ENCODE measurements at regions not wholly inside any gene's neighbourhood (a gene's known extent, or its start where the extent isn't known, plus 50 kb on each side); places are given as distances from the start of the nearest gene placed in this dataset.

DNA sequence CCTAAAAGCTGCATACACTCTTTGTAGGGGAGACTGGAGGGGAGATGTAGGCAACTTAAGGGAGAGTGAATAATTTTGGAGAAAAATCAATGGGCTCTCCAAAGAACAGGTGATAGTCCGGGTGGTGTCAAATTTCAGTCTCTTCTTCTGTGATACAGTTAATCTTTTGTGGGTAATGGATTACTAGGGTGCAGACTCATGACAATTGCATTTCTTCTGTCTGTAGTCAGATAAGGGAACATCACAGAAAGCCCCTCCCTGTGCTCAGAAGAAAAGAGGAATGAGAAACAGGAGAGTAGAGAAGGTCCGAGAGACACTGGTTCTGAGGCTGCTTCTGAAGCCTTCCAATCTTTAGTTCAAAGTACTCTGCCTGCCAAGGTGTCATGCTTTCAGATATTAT, 1140.7 kb upstream of the LRRN3 start:
- Mint-ChIP-seq H3K9me3 (peaks cover 15% of the 10 kb centered on the region), H3K27ac (no peak overlapping the region), H3K4me3 (no peak overlapping the region), H3K4me1 (no peaks in the 10 kb centered on the region), H3K36me3 (no peaks in the 10 kb centered on the region)
- DNase-seq (ENCODE audit: low spot score in 2 of 2) (no peak), ATAC-seq (no peak)

DNA sequence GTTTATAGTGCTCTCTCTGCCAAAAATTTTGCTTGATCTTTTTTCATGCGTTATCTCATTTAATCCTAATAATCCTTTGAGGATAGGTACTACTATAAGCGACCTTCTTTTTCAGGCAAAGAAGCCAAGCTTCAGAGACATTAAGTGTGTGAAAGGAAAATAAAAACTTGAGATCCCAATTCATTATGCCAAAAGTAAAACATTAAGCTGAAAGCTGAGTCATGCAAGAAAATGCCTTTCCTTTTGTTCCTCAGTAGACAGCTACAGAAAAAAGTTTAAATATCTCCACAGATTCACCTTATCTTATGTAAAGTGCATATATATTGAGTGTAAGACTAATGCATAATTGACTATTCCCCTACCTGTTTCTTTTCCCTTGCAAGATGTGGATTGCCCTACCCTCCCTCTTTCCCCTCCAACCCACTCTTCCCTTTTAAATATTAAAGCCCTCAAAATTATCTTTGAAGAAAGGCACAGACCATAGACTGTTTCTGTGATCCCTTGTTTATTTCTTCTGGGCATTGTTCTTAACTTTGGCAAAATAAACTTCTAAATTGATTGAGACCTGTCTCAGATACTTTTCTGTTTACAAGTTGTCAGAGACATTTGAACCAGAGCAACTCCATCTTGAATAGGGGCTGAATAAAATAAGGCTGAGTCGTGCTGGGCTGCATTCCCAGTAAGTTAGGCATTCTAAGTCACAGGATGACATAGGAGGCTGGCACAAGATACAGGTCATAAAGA, 1139.9 kb upstream of the LRRN3 start:
- no peak overlapping the region for H3K27ac Mint-ChIP-seq
- DNase-seq (ENCODE audit: low spot score in 2 of 2) (no peak), ATAC-seq (no peak)
- no peaks in the 10 kb centered on the region for H3K4me1 Mint-ChIP-seq
- H3K36me3 Mint-ChIP-seq = no peaks in the 10 kb centered on the region
- peaks cover 17% of the 10 kb centered on the region for H3K9me3 Mint-ChIP-seq
- H3K4me3 Mint-ChIP-seq = no peak overlapping the region

DNA sequence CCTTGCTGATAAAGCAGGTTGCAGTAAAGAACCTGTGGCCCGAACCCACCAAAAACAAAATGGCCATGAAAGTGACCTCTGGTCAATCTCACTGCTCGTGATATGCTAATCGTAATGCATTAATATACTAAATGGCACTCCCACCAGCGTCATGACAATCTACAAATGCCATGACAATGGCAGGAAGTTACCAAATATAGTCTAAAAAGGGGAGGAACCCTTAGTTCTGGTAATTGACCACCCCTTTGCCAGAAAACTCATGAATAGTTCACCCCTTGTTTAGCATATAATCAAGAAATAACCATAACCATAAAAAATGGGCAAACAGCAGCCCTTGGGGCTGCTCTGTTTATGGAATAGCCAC, 1139.4 kb upstream of the LRRN3 start:
- no peak for ATAC-seq
- no peak overlapping the region for H3K4me3 Mint-ChIP-seq
- no peaks in the 10 kb centered on the region for H3K36me3 Mint-ChIP-seq
- no peaks in the 10 kb centered on the region for H3K4me1 Mint-ChIP-seq
- no peak for DNase-seq (ENCODE audit: low spot score in 2 of 2)
- no peak overlapping the region for H3K27ac Mint-ChIP-seq
- peaks cover 17% of the 10 kb centered on the region for H3K9me3 Mint-ChIP-seq

DNA sequence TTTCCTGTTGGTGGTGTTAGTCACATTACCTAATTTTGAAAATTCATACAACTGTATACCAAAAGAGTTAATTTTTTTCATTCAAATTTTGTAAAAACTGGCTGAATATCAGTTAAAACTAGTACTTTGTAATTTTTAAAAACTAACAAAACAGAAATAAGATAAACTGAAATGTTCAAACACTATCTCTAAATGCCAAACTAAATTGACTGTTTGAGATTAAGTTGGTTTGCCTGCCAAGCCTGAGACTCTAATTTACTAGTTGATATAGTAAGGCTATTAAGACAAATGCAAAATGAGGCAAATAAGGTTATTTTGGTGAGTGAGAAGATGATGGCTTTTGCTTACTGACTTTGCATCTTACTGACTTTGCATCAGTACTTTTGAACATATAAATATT, 1134.9 kb upstream of the LRRN3 start:
- no peak for DNase-seq (ENCODE audit: low spot score in 2 of 2)
- Mint-ChIP-seq H3K36me3 (no peaks in the 10 kb centered on the region), H3K27ac (no peak overlapping the region), H3K4me3 (no peak overlapping the region), H3K4me1 (no peaks in the 10 kb centered on the region), H3K9me3 (peaks cover 9% of the 10 kb centered on the region)
- ATAC-seq = no peak

DNA sequence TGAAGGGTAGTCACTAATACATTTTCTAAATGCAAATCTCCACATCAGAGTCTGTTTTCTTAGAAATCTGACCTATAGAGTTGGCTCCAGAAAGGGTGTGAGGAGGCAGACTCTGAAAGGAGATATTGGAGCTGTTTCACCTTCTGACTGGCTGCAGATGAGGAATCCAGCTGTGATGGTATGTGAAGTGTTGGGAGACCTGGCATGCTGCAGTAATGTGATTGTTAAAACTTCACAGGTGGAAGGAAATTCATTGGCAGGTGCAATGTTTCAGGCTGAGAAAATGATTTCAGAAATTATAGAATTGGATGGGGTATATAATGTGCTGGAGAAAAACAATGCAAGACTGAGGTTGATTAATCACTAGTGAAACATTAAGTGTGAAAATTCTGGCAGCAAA, 1134.0 kb upstream of the LRRN3 start:
- peaks cover 13% of the 10 kb centered on the region for H3K9me3 Mint-ChIP-seq
- no peak overlapping the region for H3K4me3 Mint-ChIP-seq
- no peak overlapping the region for H3K27ac Mint-ChIP-seq
- DNase-seq (ENCODE audit: low spot score in 2 of 2) (no peak), ATAC-seq (no peak)
- H3K4me1 Mint-ChIP-seq = no peaks in the 10 kb centered on the region
- no peaks in the 10 kb centered on the region for H3K36me3 Mint-ChIP-seq

DNA sequence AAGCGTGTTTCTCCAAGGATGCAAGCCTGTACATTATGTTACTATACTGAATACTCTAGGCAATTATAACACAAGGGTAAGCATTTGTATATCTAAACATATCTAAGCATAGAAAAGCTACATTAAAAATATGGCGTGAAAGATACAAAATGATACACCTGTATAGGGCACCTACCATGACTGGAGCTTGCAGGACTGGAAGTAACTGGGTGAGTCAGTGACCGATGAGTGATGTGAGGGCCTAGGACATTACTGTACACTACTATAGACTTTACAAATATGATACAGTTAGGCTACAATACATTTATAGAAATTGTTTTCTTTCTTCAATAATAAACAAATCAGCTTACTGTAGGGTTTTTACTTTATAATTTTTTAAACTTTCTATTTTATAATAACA, 1127.2 kb upstream of the LRRN3 start:
- Mint-ChIP-seq H3K9me3 (peaks cover 12% of the 10 kb centered on the region), H3K4me3 (no peak overlapping the region), H3K27ac (no peak overlapping the region), H3K4me1 (no peaks in the 10 kb centered on the region), H3K36me3 (no peaks in the 10 kb centered on the region)
- DNase-seq (ENCODE audit: low spot score in 2 of 2) (no peak), ATAC-seq (no peak)

DNA sequence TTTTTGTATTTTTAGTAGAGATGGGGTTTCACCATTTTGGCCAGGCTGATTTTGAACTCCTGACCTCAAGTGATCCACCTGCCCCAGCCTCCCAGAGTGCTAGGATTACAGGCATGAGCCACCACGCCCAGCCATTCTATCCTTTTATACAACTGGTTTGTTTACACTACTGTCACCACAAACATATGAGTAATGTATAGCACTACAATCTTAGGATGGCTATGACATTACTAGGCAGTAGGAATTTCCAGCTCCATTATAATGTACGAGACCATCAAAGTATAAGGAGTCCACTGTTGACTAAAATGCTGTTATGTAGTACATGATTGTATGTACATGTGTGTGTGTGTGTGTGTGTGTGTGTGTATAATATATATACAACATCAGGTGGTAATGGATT, 1126.1 kb upstream of the LRRN3 start:
- ATAC-seq (no peak), DNase-seq (ENCODE audit: low spot score in 2 of 2) (no peak)
- H3K4me1 Mint-ChIP-seq = no peaks in the 10 kb centered on the region
- no peak overlapping the region for H3K27ac Mint-ChIP-seq
- H3K9me3 Mint-ChIP-seq = peaks cover 14% of the 10 kb centered on the region
- H3K36me3 Mint-ChIP-seq = no peaks in the 10 kb centered on the region
- H3K4me3 Mint-ChIP-seq = no peak overlapping the region

DNA sequence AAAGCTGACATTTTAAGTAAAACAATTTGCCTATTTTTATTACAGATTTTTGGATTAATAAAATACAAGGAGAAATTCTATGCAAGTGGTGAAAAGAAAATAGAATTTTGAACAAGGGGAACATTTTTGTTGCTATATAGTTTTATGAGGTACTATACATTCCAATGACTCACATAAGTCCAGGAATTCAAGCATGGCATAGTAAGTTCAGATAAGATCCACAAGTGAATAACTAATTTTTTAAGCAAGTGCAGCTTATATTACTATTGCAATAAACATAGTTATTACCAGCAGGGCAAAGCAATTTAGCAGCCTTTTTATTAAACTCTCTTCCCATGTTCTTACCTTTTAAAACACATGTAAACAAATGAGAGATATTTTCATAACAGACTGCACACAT, 1123.5 kb upstream of the LRRN3 start:
- H3K27ac Mint-ChIP-seq = no peak overlapping the region
- H3K36me3 Mint-ChIP-seq = no peaks in the 10 kb centered on the region
- no peak for ATAC-seq
- DNase-seq (ENCODE audit: low spot score in 2 of 2) = no peak
- H3K4me1 Mint-ChIP-seq = no peaks in the 10 kb centered on the region
- no peak overlapping the region for H3K4me3 Mint-ChIP-seq
- peaks cover 16% of the 10 kb centered on the region for H3K9me3 Mint-ChIP-seq

DNA sequence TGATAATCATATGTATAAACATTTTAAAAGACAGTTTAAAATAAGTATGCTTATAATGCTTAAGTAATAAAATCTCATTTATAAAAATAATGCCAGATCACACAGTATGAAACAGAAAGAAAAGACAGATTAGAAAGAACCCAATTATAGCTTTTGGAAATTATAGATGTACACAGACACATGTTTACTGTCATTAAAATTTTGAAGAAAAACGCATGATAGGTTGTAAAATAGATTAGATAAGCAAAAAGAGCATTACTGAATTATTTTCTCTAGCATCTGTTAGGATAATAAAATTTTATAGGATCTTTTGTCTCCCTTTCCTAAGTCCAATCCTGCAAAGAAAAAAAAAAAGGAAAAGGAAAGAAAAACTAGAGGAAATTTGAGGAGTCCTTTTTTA, 1107.3 kb upstream of the LRRN3 start:
- no peak for ATAC-seq
- no peak for DNase-seq (ENCODE audit: low spot score in 2 of 2)
- Mint-ChIP-seq H3K9me3 (peaks cover 26% of the 10 kb centered on the region), H3K4me1 (no peaks in the 10 kb centered on the region), H3K36me3 (no peaks in the 10 kb centered on the region), H3K4me3 (no peak overlapping the region), H3K27ac (no peak overlapping the region)

DNA sequence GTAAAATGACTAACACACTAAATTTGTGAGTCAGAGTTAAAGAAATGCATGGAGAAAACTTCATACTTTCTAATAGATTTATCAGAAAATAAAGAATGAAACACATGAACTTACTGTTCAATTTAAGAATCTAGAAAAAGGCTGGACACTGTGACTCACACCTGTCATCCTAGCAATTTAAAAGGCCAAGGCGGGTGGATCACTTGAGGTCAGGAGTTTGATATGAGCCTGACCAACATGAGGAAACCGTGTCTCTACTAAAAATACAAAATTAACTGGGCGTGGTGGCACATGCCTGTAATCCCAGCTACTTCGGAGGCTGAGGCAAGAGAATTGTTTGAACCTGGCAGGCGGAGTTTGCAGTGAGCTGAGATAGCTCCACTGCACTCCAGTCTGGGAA, 1106.2 kb upstream of the LRRN3 start:
- ATAC-seq (no peak), DNase-seq (ENCODE audit: low spot score in 2 of 2) (no peak)
- peaks cover 21% of the 10 kb centered on the region for H3K9me3 Mint-ChIP-seq
- H3K27ac Mint-ChIP-seq = no peak overlapping the region
- no peaks in the 10 kb centered on the region for H3K36me3 Mint-ChIP-seq
- no peaks in the 10 kb centered on the region for H3K4me1 Mint-ChIP-seq
- H3K4me3 Mint-ChIP-seq = no peak overlapping the region

DNA sequence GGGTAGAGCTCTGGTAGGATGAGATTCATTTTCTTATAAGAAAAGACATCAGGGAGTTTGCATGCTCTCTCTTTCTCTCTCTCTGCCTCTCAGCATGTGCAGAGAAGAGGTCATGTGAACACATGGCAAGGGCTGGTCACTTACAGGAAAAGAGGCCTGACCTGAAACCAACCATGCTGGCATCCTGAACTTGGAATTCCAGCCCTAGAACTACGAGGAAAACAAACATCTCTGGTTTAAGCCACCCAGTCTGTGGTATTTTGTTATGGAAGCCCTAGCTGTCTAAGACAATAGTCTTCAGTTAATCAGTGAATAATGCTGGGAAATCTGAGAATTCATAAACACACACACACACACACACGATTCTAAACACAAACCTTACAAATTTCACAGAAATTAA, 1104.2 kb upstream of the LRRN3 start:
- ATAC-seq (no peak), DNase-seq (ENCODE audit: low spot score in 2 of 2) (no peak)
- no peak overlapping the region for H3K27ac Mint-ChIP-seq
- peaks cover 19% of the 10 kb centered on the region for H3K9me3 Mint-ChIP-seq
- H3K4me1 Mint-ChIP-seq = no peaks in the 10 kb centered on the region
- H3K36me3 Mint-ChIP-seq = no peaks in the 10 kb centered on the region
- no peak overlapping the region for H3K4me3 Mint-ChIP-seq

DNA sequence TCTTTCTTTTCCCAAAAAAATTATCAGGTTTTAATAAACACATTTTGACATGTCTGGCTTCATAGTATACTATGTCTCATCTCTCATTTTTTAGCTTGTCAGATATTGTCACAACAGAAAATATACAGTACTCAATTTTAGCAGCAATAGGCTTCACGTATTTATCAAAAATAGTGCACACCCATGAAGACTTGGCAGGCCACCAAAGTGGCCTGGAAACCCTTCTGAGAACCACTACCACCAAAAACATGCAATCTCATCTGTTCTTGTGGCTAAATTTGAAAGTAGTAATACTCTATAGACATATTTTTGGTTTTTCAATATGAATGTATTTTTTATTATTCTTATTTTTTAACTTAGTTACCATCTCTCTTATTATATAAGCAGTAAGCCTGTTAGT, 1094.5 kb upstream of the LRRN3 start:
- Mint-ChIP-seq H3K36me3 (no peaks in the 10 kb centered on the region), H3K4me3 (no peak overlapping the region), H3K27ac (no peak overlapping the region), H3K4me1 (no peaks in the 10 kb centered on the region), H3K9me3 (peaks cover 9% of the 10 kb centered on the region)
- DNase-seq (ENCODE audit: low spot score in 2 of 2) (no peak), ATAC-seq (no peak)

DNA sequence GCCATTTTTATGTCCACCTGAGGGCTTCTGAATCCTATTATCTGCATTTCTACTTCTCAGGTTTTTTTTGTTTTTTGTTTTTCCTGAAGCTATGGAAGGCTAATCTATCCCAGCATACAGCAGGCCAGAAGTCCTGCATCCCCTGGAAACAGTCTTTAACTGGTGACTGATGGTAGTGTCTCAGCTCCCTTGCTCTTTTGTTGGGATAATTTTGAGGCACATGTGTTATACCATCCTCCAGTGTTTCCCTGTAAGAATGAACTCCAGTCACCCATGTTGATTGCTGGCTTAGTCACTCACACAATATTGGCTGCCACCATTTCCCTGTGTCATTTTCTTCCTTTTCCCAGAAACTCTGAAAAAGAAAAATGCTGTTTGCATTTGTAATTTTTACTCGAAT, 1094.0 kb upstream of the LRRN3 start:
- H3K27ac Mint-ChIP-seq = no peak overlapping the region
- ATAC-seq = no peak
- no peak overlapping the region for H3K4me3 Mint-ChIP-seq
- no peaks in the 10 kb centered on the region for H3K36me3 Mint-ChIP-seq
- no peaks in the 10 kb centered on the region for H3K4me1 Mint-ChIP-seq
- DNase-seq (ENCODE audit: low spot score in 2 of 2) = no peak
- peaks cover 9% of the 10 kb centered on the region for H3K9me3 Mint-ChIP-seq

DNA sequence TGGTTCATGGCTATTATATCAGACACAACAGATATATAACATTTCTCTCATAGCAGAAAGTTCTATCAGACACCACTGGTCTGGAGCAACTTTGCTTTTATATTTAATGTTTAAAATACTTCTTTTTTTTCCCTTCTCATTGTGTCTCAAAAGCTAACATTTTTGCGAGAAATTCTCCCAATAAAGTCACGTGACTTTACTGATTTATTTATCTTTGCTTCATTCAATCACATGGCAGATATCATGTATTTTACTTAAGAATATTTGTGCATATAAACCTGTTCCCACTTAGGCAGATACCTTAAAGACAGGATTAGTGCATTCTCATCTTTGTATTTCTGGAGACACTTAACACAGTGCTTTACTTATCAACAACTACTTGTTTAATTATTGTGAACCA, 1093.1 kb upstream of the LRRN3 start:
- peaks cover 9% of the 10 kb centered on the region for H3K9me3 Mint-ChIP-seq
- no peak overlapping the region for H3K4me3 Mint-ChIP-seq
- H3K4me1 Mint-ChIP-seq = no peaks in the 10 kb centered on the region
- no peak overlapping the region for H3K27ac Mint-ChIP-seq
- H3K36me3 Mint-ChIP-seq = no peaks in the 10 kb centered on the region
- DNase-seq (ENCODE audit: low spot score in 2 of 2) = no peak
- no peak for ATAC-seq

DNA sequence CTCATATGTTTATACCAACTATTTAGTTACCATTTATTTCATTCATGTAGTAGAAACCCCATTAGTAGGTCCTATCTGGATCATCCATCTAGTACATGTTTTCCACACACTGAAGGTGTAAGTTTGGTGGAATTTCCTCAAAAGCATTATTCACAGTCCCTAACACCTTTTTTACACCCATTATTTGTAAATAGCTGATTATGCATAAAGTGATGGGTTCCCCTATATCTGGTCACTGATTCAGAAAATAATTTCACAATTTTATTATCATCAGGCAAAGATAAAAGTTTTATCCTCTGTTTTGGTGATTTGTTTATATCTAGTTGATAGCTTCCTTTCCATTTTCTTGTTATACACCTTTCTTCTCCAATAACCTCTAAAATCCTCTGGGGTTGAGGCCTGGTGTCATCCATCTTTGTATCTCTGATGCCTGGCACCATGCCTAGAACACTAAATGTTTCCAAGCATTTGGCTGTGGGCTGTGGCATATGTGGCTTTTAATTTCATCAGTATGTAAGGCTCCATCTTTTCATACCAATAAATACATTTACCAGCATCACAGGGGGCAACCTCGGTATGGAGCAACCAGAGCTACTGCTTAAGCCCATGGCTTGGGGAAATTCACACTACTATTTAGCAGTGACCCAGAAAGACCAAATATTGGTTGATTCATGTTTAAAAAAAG, 1089.5 kb upstream of the LRRN3 start:
- H3K9me3 Mint-ChIP-seq = peaks cover 3% of the 10 kb centered on the region
- no peak for ATAC-seq
- no peaks in the 10 kb centered on the region for H3K36me3 Mint-ChIP-seq
- H3K4me3 Mint-ChIP-seq = no peak overlapping the region
- H3K27ac Mint-ChIP-seq = no peak overlapping the region
- DNase-seq (ENCODE audit: low spot score in 2 of 2) = no peak
- H3K4me1 Mint-ChIP-seq = no peaks in the 10 kb centered on the region

DNA sequence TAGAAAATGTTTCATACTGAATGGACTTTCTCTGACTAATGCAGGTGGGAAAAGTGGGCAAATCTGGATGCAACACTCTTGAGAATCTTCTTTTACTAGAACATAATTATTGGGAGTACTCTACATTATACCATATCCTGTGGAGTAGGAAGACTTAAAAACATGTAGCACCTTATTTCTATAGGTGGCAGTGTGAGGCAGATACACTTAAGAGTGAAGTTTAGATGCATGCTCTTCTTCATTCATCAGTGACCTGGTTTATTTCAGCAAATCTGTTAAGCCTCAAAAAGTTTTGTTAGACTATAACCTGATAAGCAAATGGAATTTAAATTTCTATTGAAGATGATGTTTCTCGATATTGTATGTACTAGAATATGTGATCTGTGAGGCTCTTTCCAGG, 1087.1 kb upstream of the LRRN3 start:
- Mint-ChIP-seq H3K36me3 (no peaks in the 10 kb centered on the region), H3K4me1 (no peaks in the 10 kb centered on the region), H3K4me3 (no peak overlapping the region), H3K9me3 (no peaks in the 10 kb centered on the region), H3K27ac (no peak overlapping the region)
- ATAC-seq = no peak
- no peak for DNase-seq (ENCODE audit: low spot score in 2 of 2)
